Endothelial cell of umbilical vein (primary cell): ENCODE measurements at regions not wholly inside any gene's neighbourhood (a gene's known extent, or its start where the extent isn't known, plus 50 kb on each side); places are given as distances from the start of the nearest gene placed in this dataset.

ENCODE experiments used
- BruUV-seq: library from RNA; stranded (reverse); fragments of 400-500 nt; replicated peaks from 2 replicates; lab custom pipeline; 2021; lab: Mats Ljungman, UMichigan
- CTCF ChIA-PET: fragments of 300-600, 350-600 bp; sonication (Branson Sonifier 250); formaldehyde crosslinking; loops from one replicate; lab custom pipeline; 2021; ENCODE audit warnings: antibody characterized with exemption, inconsistent platforms; lab: Charles Lee
- POLR2A ChIA-PET: fragments of 300-600, 350-600 bp; sonication (Branson Sonifier 250); formaldehyde crosslinking; loops from one replicate; lab custom pipeline; 2021; ENCODE audit warnings: antibody characterized with exemption, inconsistent platforms; lab: Charles Lee
- DNase-seq: peaks from one replicate; pipeline ENCODE4 v3.0.0-alpha.2; 2011; ENCODE audit warnings: low read depth, low spot score
- FAIRE-seq: peaks from 2 replicates; lab custom pipeline; 2011; peaks lifted over from hg19 to GRCh38; lab: Jason Lieb, UNC
- H2AFZ ChIP-seq: 2 replicates; pipeline ENCODE4 v1.6.0; 2012; ENCODE audit warnings: low read depth, low read length, control low read depth, inconsistent platforms
- H3K27ac ChIP-seq: 2 replicates; pipeline ENCODE4 v1.5.1; 2011; ENCODE audit warnings: low read depth, mild to moderate bottlenecking, control low read depth, low read length, moderate library complexity; ENCODE audit not compliant: insufficient read depth
- H3K27me3 ChIP-seq, 2 experiments: 2 replicates each; pipeline versions ENCODE4 v1.6.0 to v1.6.1; 2011; ENCODE audit warnings: low read length in 2 of 2, mixed read lengths in 1 of 2; ENCODE audit not compliant: control insufficient read depth in 2 of 2, insufficient read depth in 2 of 2
- H3K36me3 ChIP-seq, 2 experiments: 2 replicates in 1 of 2; 3 replicates in 1 of 2; pipeline ENCODE4 v1.5.1; 2011; ENCODE audit warnings: low read length in 2 of 2, mild to moderate bottlenecking in 1 of 2, moderate library complexity in 1 of 2; ENCODE audit not compliant: control insufficient read depth in 2 of 2, insufficient read depth in 2 of 2; ENCODE audit errors: extremely low read depth in 1 of 2
- H3K4me1 ChIP-seq: 3 replicates; pipeline ENCODE4 v1.5.1; 2011; ENCODE audit warnings: mild to moderate bottlenecking, low read length; ENCODE audit not compliant: control insufficient read depth, insufficient read depth; ENCODE audit errors: extremely low read depth
- H3K4me2 ChIP-seq: 2 replicates; pipeline ENCODE4 v1.6.1; 2011; ENCODE audit warnings: low read length, control low read depth, mixed read lengths; ENCODE audit not compliant: insufficient read depth
- H3K4me3 ChIP-seq, 3 experiments: fragments of 200-600 bp in 1 of 3; sonication (generic), shearing (Covaris generic) in 1 of 3; replicated peaks in 1 of 3; 2 replicates each; pipeline ENCODE4 v1.5.1; 2011 to 2016; ENCODE audit warnings: control low read depth in 3 of 3, low read length in 3 of 3, mild to moderate bottlenecking in 2 of 3, inconsistent platforms in 1 of 3, low read depth in 1 of 3, moderate library complexity in 1 of 3; ENCODE audit not compliant: insufficient read depth in 1 of 3
- H3K79me2 ChIP-seq: 2 replicates; pipeline ENCODE4 v1.6.0; 2012; ENCODE audit warnings: low read length, inconsistent platforms; ENCODE audit not compliant: control insufficient read depth, insufficient read depth
- H3K9ac ChIP-seq: replicated peaks from 2 replicates; pipeline ENCODE3; 2011; ENCODE audit warnings: low read length, control low read depth; ENCODE audit not compliant: insufficient read depth; ENCODE audit errors: extremely low read depth
- H3K9me1 ChIP-seq: replicated peaks from 3 replicates; pipeline ENCODE4 v1.6.0; 2011; ENCODE audit warnings: mild to moderate bottlenecking, low read length; ENCODE audit not compliant: control insufficient read depth, insufficient read depth; ENCODE audit errors: extremely low read depth
- H3K9me3 ChIP-seq: replicated peaks from 2 replicates; pipeline ENCODE4 v1.5.1; 2012; ENCODE audit warnings: low read length, inconsistent platforms; ENCODE audit not compliant: control insufficient read depth, insufficient read depth
- H4K20me1 ChIP-seq: replicated peaks from 2 replicates; pipeline ENCODE3; 2011; ENCODE audit warnings: mild to moderate bottlenecking, low read length; ENCODE audit not compliant: control insufficient read depth, insufficient read depth; ENCODE audit errors: extremely low read depth
- EZH2 ChIP-seq: IDR thresholded peaks from 2 replicates; pipeline ENCODE4 v1.6.1; 2012; ENCODE audit warnings: borderline replicate concordance, low read depth, mild to moderate bottlenecking, moderate library complexity, low read length, inconsistent platforms; ENCODE audit not compliant: severe bottlenecking
- FOS ChIP-seq: IDR thresholded peaks from 2 replicates; pipeline ENCODE4 v1.6.1; 2011; ENCODE audit warnings: mild to moderate bottlenecking, low read length, moderate library complexity, borderline replicate concordance; ENCODE audit not compliant: insufficient read depth
- JUN ChIP-seq: IDR thresholded peaks from 2 replicates; pipeline ENCODE4 v1.6.1; 2011; ENCODE audit warnings: borderline replicate concordance, low read depth; ENCODE audit not compliant: insufficient read length, insufficient read depth
- MAX ChIP-seq: IDR thresholded peaks from 2 replicates; pipeline ENCODE4 v1.6.1; 2011; ENCODE audit not compliant: insufficient read depth, insufficient read length
- POLR2A ChIP-seq: IDR thresholded peaks from 2 replicates; pipeline ENCODE4 v1.6.1; 2012; ENCODE audit warnings: low read depth, mild to moderate bottlenecking, control low read depth, low read length
- POLR2AphosphoS5 ChIP-seq: IDR thresholded peaks from 2 replicates; pipeline ENCODE4 v1.6.1; 2012; ENCODE audit warnings: low read depth, mild to moderate bottlenecking, control low read depth, low read length, moderate library complexity; ENCODE audit not compliant: insufficient read depth
- dilution Hi-C: fragments of 300-500 bp; cut with MboI; formaldehyde crosslinking; loops from one replicate; pipeline ENCODE4 v1.15.0; 2019; ENCODE audit warnings: low sequenced_read_pairs; ENCODE audit not compliant: extremely low pct_ligation_motif_present
- intact Hi-C: fragments of 100-400 bp; cut with micrococcal nuclease; formaldehyde crosslinking; loops from one replicate; pipeline ENCODE4 v1.10.0; 2022

- H3K4me1 ChIP-seq, result no peaks in the 10 kb centered on the region
- no peak overlapping the region for H3K4me3 ChIP-seq
- no peak overlapping the region for H3K4me2 ChIP-seq
- no peaks in the 10 kb centered on the region for H3K9me1 ChIP-seq
- peaks cover 2% of the 10 kb centered on the region for H3K9me3 ChIP-seq
- no peaks in the 10 kb centered on the region for H4K20me1 ChIP-seq
- FAIRE-seq (no peak), DNase-seq (no peak)
- CTCF ChIA-PET, result no interaction called here
- no peaks in the 10 kb centered on the region for H3K36me3 ChIP-seq
- H3K27ac ChIP-seq, result no peak overlapping the region
- BruUV-seq, result no TSS peak
- TF ChIP-seq MAX, result no peak
- dilution Hi-C loops, result no loop called here
- H3K27me3 ChIP-seq, result no peaks in the 10 kb centered on the region
- no peak overlapping the region for H3K9ac ChIP-seq
- intact Hi-C loops, result no loop called here
- H3K79me2 ChIP-seq, result no peaks in the 10 kb centered on the region
- no peak overlapping the region for H2AFZ ChIP-seq
- POLR2A ChIA-PET, result no interaction called here
Measured at GRCh38 chr10:108360187-108360586, 1195.7 kb upstream of the SORCS1 start.

DNA sequence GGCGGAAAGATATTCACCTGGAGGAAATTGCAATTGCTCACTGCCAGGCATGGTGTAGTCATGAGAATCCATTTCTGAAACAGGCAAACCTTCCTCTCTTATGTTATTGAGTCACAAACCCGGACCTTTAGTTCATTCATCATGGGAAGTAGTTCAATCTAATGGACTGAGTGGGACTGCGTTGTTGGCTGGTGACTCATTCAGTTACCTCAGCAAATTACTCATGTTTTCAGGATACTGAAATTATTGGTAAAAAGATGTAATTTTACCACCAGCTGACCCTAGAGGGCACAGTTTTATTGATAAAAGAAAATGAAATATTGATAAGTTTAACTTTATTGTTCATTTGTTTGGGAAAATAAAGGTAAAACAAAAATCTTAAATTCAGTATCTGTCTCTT, 1194.4 kb upstream of the SORCS1 start:
- CTCF ChIA-PET, result no interaction called here
- intact Hi-C loops (no loop called here), dilution Hi-C loops (no loop called here)
- Histone ChIP-seq H3K4me3 (no peak overlapping the region), H3K9ac (no peak overlapping the region), H3K79me2 (no peaks in the 10 kb centered on the region), H3K9me3 (peaks cover 2% of the 10 kb centered on the region), H3K36me3 (no peaks in the 10 kb centered on the region), H3K27me3 (no peaks in the 10 kb centered on the region), H2AFZ (no peak overlapping the region), H4K20me1 (no peaks in the 10 kb centered on the region), H3K4me1 (no peaks in the 10 kb centered on the region), H3K4me2 (no peak overlapping the region), H3K27ac (no peak overlapping the region), H3K9me1 (no peaks in the 10 kb centered on the region)
- BruUV-seq, result no TSS peak
- FAIRE-seq (no peak), DNase-seq (no peak)
- POLR2A ChIA-PET, result no interaction called here
- TF ChIP-seq POLR2AphosphoS5, result no peak
- peak; percentile 30 for TF ChIP-seq JUN
- TF ChIP-seq FOS, result peak; percentile 21
- TF ChIP-seq EZH2, result no peak
- no peak for TF ChIP-seq POLR2A
